Uterus (tissue), 2 donors: ENCODE measurements at regions not wholly inside any gene's neighbourhood (a gene's known extent, or its start where the extent isn't known, plus 50 kb on each side); places are given as distances from the start of the nearest gene placed in this dataset.

Experiments
- CTCF ChIP-seq, 4 experiments: fragments of 200-600 bp in 2 of 4; fragments of 450-650 bp in 2 of 4; sonication (generic) in 2 of 4; IDR thresholded peaks; one replicate each; pipeline ENCODE4 v1.5.1; 2016 to 2019; ENCODE audit warnings: antibody characterized with exemption in 4 of 4, mild to moderate bottlenecking in 2 of 4, moderate library complexity in 1 of 4
- POLR2A ChIP-seq, 2 donors: fragments of 450-650 bp; IDR thresholded peaks; one replicate each; pipeline ENCODE4 v1.6.1; 2016; ENCODE audit warnings: antibody characterized with exemption in 2 of 2, mild to moderate bottlenecking in 1 of 2, moderate library complexity in 1 of 2

DNA sequence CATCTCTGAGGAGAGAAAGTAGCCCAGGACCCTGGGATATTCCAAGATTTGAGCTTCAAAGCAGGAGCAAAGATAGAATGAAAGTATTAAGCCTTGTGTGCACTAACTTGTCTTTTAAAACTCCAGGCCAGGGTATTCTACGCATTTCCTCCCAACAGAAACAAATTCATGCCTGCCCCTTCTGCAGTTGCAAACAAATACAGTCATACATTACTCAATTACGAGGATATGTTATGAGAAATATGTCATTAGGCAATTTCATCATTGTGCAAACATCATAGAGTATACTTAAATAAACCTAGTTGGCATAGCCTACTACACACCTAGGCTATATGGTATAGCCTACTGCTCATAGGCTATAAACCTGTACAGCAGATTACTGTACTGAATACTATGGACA is 154.5 kb upstream of the KIAA1217 start:
- no peak for TF ChIP-seq CTCF (IDR thresholded peaks at IDR 0.05)
- TF ChIP-seq POLR2A (IDR thresholded peaks at IDR 0.05), result no peak
